HFFc6 (cell line): ENCODE measurements at regions not wholly inside any gene's neighbourhood (a gene's known extent, or its start where the extent isn't known, plus 50 kb on each side); places are given as distances from the start of the nearest gene placed in this dataset.

Experiments
- DNase-seq: peaks from one replicate; pipeline ENCODE4 v3.0.0-alpha.2; 2018
- H3K27ac Mint-ChIP-seq: 2 replicates; pipeline ENCODE4 v1.8.0; 2020; ENCODE audit warnings: mild to moderate bottlenecking, mixed read lengths
- H3K27me3 Mint-ChIP-seq: 2 replicates; pipeline ENCODE4 v1.8.0; 2021; ENCODE audit warnings: mild to moderate bottlenecking, moderate library complexity, mixed read lengths; ENCODE audit not compliant: insufficient read depth
- H3K36me3 Mint-ChIP-seq: 2 replicates; pipeline ENCODE4 v1.8.0; 2021; ENCODE audit warnings: low read depth, mixed read lengths
- H3K4me1 Mint-ChIP-seq: 2 replicates; pipeline ENCODE4 v1.8.0; 2020; ENCODE audit warnings: low read depth, mixed read lengths
- H3K4me3 Mint-ChIP-seq: 2 replicates; pipeline ENCODE4 v1.8.0; 2020; ENCODE audit warnings: mild to moderate bottlenecking, moderate library complexity, mixed read lengths
- H3K9me3 Mint-ChIP-seq: 2 replicates; pipeline ENCODE4 v1.8.0; 2020; ENCODE audit warnings: mild to moderate bottlenecking, mixed read lengths
- TF ChIP-seq, protein P1 (sequence below): fragments of 200-600 bp; sonication (generic); IDR thresholded peaks from 2 replicates; pipeline ENCODE4 v1.5.0; 2021; ENCODE audit warnings: antibody characterized with exemption, mild to moderate bottlenecking

DNA sequence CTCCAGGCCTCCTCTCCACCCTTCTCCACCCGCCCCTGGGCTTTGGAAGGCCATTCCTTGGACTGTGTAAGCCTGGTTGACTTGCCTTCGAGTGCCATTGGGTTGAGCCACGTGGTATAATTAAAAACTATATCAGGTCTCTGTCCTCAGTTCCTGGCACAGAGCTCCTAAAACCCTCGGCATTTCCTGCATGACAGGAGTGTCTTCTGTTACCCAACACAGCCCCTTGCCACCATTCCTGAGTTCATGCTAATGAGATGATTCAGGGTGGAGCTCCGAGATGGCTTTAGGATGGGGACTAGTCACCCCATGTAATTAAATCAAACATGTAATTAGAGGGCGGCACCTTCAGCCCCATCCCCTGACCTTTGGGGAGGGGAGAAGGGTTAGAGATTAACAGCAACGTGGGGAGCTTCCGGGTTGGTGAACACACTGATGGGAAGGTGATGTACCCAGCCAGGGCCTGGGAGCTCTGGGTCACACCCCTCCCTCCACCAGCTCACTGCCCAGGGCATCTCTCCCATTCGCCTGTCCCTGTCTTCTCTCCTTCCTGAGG is 256.4 kb downstream of the FAM43A start:
- Mint-ChIP-seq H3K27me3 (peaks cover 15% of the 10 kb centered on the region), H3K36me3 (no peaks in the 10 kb centered on the region), H3K4me1 (no peaks in the 10 kb centered on the region), H3K27ac (no peak overlapping the region), H3K4me3 (no peak overlapping the region), H3K9me3 (no peaks in the 10 kb centered on the region)
- TF ChIP-seq, protein P1, sequence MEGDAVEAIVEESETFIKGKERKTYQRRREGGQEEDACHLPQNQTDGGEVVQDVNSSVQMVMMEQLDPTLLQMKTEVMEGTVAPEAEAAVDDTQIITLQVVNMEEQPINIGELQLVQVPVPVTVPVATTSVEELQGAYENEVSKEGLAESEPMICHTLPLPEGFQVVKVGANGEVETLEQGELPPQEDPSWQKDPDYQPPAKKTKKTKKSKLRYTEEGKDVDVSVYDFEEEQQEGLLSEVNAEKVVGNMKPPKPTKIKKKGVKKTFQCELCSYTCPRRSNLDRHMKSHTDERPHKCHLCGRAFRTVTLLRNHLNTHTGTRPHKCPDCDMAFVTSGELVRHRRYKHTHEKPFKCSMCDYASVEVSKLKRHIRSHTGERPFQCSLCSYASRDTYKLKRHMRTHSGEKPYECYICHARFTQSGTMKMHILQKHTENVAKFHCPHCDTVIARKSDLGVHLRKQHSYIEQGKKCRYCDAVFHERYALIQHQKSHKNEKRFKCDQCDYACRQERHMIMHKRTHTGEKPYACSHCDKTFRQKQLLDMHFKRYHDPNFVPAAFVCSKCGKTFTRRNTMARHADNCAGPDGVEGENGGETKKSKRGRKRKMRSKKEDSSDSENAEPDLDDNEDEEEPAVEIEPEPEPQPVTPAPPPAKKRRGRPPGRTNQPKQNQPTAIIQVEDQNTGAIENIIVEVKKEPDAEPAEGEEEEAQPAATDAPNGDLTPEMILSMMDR = no peak
- no peak for DNase-seq

DNA sequence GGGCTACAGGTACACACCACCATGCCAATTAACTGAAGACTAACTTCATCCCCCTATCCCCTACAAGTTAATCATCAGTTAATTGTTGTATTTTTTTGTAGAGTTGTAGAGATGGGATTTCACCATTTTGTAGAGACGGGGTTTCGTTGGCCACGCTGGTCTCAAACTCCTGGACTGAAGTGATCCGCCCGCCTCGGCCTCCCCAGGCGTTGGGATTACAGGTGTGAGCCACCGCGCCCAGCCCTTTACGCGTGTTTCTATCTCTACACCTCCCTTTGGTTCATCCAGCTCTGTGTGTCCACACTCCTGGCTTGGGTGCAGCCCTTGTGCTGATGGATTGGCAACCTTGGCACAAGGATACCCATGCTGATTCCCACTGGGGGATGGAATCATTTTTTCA is 258.8 kb downstream of the FAM43A start:
- Mint-ChIP-seq H3K27ac (no peak overlapping the region), H3K27me3 (peaks cover 22% of the 10 kb centered on the region), H3K9me3 (peaks cover 4% of the 10 kb centered on the region; the same call in 1 of the 2 replicates), H3K4me3 (no peak overlapping the region), H3K4me1 (no peaks in the 10 kb centered on the region), H3K36me3 (no peaks in the 10 kb centered on the region)
- no peak for DNase-seq
- TF ChIP-seq, protein P1 = no peak

DNA sequence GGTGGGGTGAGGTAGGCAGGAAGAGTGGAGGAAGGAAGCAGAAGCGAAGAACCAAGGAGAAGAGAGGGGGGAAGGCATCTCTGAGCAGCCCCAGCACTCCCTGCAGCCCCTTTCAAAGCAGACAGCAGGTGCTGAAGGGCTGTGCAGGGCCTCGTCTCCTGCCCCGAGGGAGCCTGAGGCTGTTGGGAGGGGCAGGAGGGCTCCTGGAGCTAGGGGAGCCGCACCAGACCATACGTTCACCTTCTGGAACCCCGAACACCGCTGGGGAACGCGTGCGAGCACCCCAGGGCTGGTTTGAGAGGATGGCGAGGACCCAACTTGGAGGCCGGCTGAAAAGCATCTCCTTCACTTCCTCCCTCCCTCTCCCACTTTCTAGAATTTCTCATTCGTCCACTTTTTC is 259.8 kb downstream of the FAM43A start:
- no peaks in the 10 kb centered on the region for H3K4me1 Mint-ChIP-seq
- H3K4me3 Mint-ChIP-seq = no peak overlapping the region
- peaks cover 28% of the 10 kb centered on the region for H3K27me3 Mint-ChIP-seq
- no peak for DNase-seq
- H3K9me3 Mint-ChIP-seq = peaks cover 4% of the 10 kb centered on the region; the same call in 1 of the 2 replicates
- H3K27ac Mint-ChIP-seq = no peak overlapping the region
- H3K36me3 Mint-ChIP-seq = no peaks in the 10 kb centered on the region
- TF ChIP-seq, protein P1 = no peak

DNA sequence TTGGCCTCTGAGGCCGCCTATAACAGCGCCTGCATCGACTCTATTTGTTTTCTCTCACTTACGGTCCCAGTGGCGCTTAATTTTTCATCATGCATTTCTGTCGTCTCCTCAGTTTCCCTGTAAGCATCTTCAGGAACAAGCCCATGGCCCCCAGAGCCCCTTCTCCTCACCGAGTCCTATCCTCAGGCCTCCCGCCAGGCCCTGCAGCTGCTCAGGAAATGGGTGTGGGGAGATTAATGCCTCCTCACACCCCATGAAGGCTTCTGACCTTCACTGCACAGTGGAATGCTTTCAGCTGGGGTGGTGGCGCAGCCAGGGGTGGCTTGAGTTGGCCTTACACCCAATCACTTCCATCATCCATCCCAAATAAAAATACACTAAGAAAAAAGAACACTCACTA is 260.4 kb downstream of the FAM43A start:
- Mint-ChIP-seq H3K27ac (no peak overlapping the region), H3K27me3 (peaks cover 29% of the 10 kb centered on the region), H3K9me3 (peaks cover 4% of the 10 kb centered on the region; the same call in 1 of the 2 replicates), H3K4me3 (no peak overlapping the region), H3K36me3 (no peaks in the 10 kb centered on the region), H3K4me1 (no peaks in the 10 kb centered on the region)
- DNase-seq = no peak
- TF ChIP-seq, protein P1 = no peak

DNA sequence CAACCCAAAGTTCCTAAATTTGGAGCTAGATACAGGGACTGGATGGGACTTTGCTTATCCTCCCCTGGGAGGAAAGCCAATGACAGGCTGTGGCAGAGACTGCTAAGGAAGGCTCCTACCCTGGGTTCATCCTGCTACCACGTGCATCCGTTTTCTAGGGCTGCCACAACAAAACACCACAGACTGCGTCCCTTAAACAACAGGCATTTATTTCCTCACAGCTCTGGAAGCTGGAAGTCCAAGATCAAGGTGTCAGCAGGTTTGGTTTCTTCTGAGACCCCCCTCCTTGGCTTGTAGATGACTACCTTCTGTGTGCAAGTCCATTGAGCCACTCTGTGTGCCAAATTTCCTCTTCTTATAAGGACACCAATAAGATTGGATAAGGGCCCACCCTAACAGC is 263.9 kb downstream of the FAM43A start:
- H3K36me3 Mint-ChIP-seq = no peaks in the 10 kb centered on the region
- TF ChIP-seq, protein P1 = no peak
- DNase-seq = no peak
- H3K4me3 Mint-ChIP-seq = no peak overlapping the region
- peaks cover 28% of the 10 kb centered on the region for H3K27me3 Mint-ChIP-seq
- H3K4me1 Mint-ChIP-seq = no peaks in the 10 kb centered on the region
- H3K27ac Mint-ChIP-seq = no peak overlapping the region
- H3K9me3 Mint-ChIP-seq = peaks cover 4% of the 10 kb centered on the region; the same call in 1 of the 2 replicates
